Spinal cord (tissue), 9 donors: ENCODE measurements at regions not wholly inside any gene's neighbourhood (a gene's known extent, or its start where the extent isn't known, plus 50 kb on each side); places are given as distances from the start of the nearest gene placed in this dataset.
"Not testable (repeated sequence)": the region's sequence is repeated elsewhere in the genome, so short reads cannot be mapped to it uniquely, and the experiment has no call there.

Source experiments
- DNase-seq, 6 donors: peaks; one replicate each; pipeline versions ENCODE4 v3.0.0 to v3.0.0-alpha.2; 2013 to 2015; ENCODE audit warnings: low spot score in 6 of 6, low read depth in 4 of 6
- H3K27ac ChIP-seq: one replicate; pipeline ENCODE4 v1.5.1; 2013; ENCODE audit warnings: low read depth, low read length, control low read depth
- H3K27me3 ChIP-seq: one replicate; pipeline ENCODE4 v1.6.1; 2013; ENCODE audit warnings: low read length; ENCODE audit not compliant: control insufficient read depth, insufficient read depth
- H3K36me3 ChIP-seq: one replicate; pipeline ENCODE4 v1.6.1; 2013; ENCODE audit warnings: low read length; ENCODE audit not compliant: control insufficient read depth, insufficient read depth
- H3K4me1 ChIP-seq: one replicate; pipeline ENCODE4 v1.6.1; 2013; ENCODE audit warnings: low read length; ENCODE audit not compliant: control insufficient read depth, insufficient read depth
- H3K4me3 ChIP-seq: one replicate; pipeline ENCODE4 v1.5.1; 2013; ENCODE audit warnings: low read depth, low read length, control low read depth
- H3K9me3 ChIP-seq: one replicate; pipeline ENCODE4 v1.6.1; 2013; ENCODE audit warnings: low read length; ENCODE audit not compliant: control insufficient read depth, insufficient read depth
- WGBS: methylation state at CpG from one replicate; pipeline ENCODE4 v1.1.5; 2013; ENCODE audit warnings: missing lambda C conversion rate; ENCODE audit not compliant: insufficient coverage; 5-methylcytosine and 5-hydroxymethylcytosine counted together
- donor health status: healthy.

DNA sequence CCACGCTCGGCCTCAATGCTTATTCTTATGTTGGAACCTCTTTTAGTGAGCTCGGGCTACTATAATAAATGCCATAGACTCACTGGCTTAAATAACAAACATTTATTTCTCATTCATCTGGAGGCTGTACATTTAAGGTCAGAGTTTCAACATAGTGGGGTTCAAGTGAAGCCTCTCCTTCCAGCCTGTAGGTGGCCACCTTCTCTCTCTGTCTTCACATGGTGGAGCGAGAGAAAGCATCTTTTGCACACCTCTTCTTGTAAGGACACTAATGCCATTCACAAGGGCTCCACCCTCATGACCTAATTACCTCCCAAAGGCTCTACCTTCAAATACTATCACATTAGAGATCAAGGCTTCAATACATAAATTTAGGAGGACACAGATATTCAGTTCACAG, 520.3 kb upstream of the EPHA6 start:
- WGBS, result 100% methylated on average over 3 of the region's 4 CpGs
- H3K36me3 ChIP-seq, result no peaks in the 10 kb centered on the region
- no peak overlapping the region for H3K4me3 ChIP-seq
- no peak for DNase-seq
- H3K27ac ChIP-seq, result no peak overlapping the region
- H3K4me1 ChIP-seq, result no peaks in the 10 kb centered on the region
- no peaks in the 10 kb centered on the region for H3K9me3 ChIP-seq
- no peaks in the 10 kb centered on the region for H3K27me3 ChIP-seq

DNA sequence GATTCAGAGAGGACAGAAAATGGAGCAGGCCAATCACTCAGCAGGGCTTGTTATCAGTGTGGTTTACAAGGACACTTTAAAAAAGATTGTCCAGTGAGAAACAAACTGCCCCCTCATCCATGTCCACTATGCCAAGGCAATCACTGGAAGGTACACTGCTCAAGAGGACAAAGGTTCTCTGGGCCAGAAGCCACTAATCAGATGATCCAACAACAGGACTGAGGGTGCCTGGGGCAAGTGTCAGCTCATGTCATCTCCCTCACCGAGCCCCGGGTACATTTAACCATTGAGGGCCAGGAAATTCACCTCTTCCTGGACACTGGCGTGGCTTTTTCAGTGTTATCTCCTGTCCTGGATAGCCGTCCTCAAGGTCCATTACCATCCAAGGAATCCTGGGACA, 513.7 kb upstream of the EPHA6 start:
- no peak for DNase-seq
- H3K4me1 ChIP-seq, result no peaks in the 10 kb centered on the region
- no peaks in the 10 kb centered on the region for H3K27me3 ChIP-seq
- H3K27ac ChIP-seq, result no peak overlapping the region
- H3K36me3 ChIP-seq, result no peaks in the 10 kb centered on the region
- H3K4me3 ChIP-seq, result no peak overlapping the region
- no peaks in the 10 kb centered on the region for H3K9me3 ChIP-seq
- 100% methylated on average over 2 of the region's 4 CpGs for WGBS

DNA sequence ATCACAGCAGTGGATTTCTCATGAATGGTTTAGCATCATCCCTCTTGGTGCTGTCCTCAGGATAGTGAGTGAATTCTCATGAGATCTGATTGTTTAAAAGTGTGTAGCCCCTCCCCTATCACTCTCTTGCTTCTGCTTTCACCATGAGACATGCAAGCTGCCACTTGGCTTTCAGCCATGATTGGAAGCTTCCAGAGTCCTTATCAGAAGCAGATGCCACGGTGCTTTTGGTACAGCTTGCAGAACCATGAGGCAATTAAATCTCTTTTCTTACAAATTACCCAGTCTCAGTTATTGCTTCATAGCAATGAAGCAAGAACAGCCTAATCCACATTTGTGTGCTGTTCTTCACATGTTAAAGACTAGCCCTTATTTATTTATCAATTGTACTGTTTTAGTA, 495.2 kb upstream of the EPHA6 start:
- no peaks in the 10 kb centered on the region for H3K36me3 ChIP-seq
- no peaks in the 10 kb centered on the region for H3K27me3 ChIP-seq
- H3K4me1 ChIP-seq, result no peaks in the 10 kb centered on the region
- peak in 2 of 6 donors; percentile 50 to 84 for DNase-seq
- H3K4me3 ChIP-seq, result no peak overlapping the region
- no peaks in the 10 kb centered on the region for H3K9me3 ChIP-seq
- H3K27ac ChIP-seq, result no peak overlapping the region
- 17% methylated on average over 1 of the region's 1 CpG for WGBS

DNA sequence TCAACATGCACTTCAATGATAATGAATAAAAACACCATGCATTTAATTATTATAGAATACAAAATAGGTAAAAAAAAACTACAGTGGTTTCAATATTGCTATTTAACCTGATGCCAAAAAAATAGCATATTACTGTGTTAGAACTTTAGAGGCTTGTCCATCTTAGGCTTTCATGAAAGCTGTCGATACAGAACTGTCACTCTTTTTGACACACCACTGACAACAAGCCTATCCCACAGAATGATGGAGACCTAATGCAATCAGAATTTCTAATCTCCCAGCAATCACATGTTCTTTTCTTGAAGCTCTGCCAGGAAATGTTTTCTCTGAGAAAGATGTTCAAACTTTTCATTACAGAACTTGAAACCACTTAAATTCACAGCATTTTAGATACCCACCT, 490.3 kb upstream of the EPHA6 start:
- H3K27ac ChIP-seq, result no peak overlapping the region
- WGBS, result no CpG with 5 or more reads among the region's 1 CpG
- no peaks in the 10 kb centered on the region for H3K36me3 ChIP-seq
- H3K27me3 ChIP-seq, result no peaks in the 10 kb centered on the region
- no peak overlapping the region for H3K4me3 ChIP-seq
- no peaks in the 10 kb centered on the region for H3K9me3 ChIP-seq
- no peaks in the 10 kb centered on the region for H3K4me1 ChIP-seq
- DNase-seq, result peak in 1 of 6 donors; percentile 3

DNA sequence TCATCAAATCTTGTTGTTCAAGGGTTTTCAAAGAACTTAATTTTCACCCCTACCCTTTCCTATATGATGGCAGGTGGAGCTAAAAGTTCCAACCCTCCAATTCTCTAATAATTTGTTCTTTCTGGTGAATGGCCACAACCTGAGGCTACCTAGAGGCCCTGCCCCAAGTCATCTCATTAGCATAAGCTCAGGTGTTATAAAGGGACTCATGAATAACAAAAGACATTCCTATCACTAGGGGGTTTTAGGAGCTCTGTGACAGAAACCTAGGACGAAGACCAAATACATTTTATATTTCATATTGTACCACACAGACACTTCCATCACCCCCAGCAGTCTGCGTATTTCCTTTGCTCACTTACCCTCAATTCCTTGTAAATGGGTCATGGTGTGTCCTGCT, 483.6 kb upstream of the EPHA6 start:
- H3K27me3 ChIP-seq, result no peaks in the 10 kb centered on the region
- no peak overlapping the region for H3K4me3 ChIP-seq
- H3K27ac ChIP-seq, result no peak overlapping the region
- WGBS, result no CpG with 5 or more reads among the region's 2 CpGs
- H3K4me1 ChIP-seq, result no peaks in the 10 kb centered on the region
- no peaks in the 10 kb centered on the region for H3K9me3 ChIP-seq
- no peak for DNase-seq
- H3K36me3 ChIP-seq, result no peaks in the 10 kb centered on the region

DNA sequence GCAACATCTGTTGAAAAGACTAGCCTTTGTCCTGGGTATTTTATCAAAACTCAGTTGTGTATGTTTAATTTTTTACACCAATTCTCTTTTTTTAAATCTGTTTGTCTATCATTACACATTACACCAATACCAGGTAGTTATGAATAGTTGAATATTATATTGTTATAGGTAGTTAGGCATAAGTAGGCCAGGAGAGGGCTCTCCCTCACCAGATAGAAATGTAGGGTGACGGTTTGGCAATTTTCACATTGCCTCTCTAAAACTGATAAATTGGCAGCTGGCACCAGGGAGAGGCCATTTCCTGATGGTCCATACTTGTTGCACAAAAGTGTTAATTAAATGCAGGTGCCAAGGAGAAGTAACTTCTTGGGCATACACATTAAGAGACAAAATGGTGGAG, 483.1 kb upstream of the EPHA6 start:
- DNase-seq, result no peak
- no peaks in the 10 kb centered on the region for H3K27me3 ChIP-seq
- no CpG with 5 or more reads among the region's 1 CpG for WGBS
- H3K4me3 ChIP-seq, result no peak overlapping the region
- H3K36me3 ChIP-seq, result no peaks in the 10 kb centered on the region
- no peaks in the 10 kb centered on the region for H3K4me1 ChIP-seq
- H3K9me3 ChIP-seq, result no peaks in the 10 kb centered on the region
- H3K27ac ChIP-seq, result no peak overlapping the region

DNA sequence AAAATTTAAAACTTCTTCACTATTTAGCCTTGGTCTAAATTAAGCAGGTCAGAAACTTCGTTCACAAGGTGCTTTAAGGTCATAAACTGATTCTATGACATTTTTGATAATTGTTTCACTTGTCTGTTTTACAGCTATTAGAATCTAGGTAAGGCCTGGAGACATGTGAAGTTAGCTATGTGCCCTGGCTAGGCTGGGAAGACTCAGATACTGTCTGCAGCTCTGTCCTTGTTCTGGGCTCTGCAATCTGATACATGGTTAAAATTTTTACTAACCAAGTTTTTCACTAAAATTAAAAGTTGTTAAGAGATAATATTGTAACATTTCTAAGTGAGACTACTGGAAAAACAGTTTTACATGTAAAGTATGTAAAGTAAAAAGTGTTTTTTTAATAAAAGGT, 479.6 kb upstream of the EPHA6 start:
- Histone ChIP-seq H3K9me3 (no peaks in the 10 kb centered on the region), H3K4me3 (no peak overlapping the region), H3K27ac (no peak overlapping the region), H3K4me1 (no peaks in the 10 kb centered on the region), H3K27me3 (no peaks in the 10 kb centered on the region), H3K36me3 (no peaks in the 10 kb centered on the region)
- WGBS, result 83% methylated on average over 1 of the region's 1 CpG
- no peak for DNase-seq

DNA sequence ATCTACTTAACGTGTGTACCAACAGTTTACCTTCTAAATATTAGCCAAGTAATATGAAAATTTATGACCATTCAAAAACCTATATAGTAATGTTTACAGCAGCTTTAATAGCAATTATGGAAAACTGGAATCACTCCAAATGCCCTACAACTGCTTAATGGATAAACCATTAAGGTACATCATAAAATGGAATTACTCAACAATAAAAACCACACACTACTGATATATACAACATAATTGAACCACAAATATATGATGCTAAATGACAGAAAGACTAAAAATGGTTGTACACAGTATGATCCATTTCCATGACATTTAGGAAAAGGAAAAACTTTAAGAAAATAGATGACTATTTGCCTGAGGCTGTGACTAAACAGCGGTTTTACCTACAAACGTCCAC, 467.1 kb upstream of the EPHA6 start:
- DNase-seq, result no peak
- no peaks in the 10 kb centered on the region for H3K36me3 ChIP-seq
- WGBS, result no CpG with 5 or more reads among the region's 3 CpGs
- no peaks in the 10 kb centered on the region for H3K4me1 ChIP-seq
- H3K27me3 ChIP-seq, result no peaks in the 10 kb centered on the region
- no peaks in the 10 kb centered on the region for H3K9me3 ChIP-seq
- no peak overlapping the region for H3K4me3 ChIP-seq
- H3K27ac ChIP-seq, result no peak overlapping the region

DNA sequence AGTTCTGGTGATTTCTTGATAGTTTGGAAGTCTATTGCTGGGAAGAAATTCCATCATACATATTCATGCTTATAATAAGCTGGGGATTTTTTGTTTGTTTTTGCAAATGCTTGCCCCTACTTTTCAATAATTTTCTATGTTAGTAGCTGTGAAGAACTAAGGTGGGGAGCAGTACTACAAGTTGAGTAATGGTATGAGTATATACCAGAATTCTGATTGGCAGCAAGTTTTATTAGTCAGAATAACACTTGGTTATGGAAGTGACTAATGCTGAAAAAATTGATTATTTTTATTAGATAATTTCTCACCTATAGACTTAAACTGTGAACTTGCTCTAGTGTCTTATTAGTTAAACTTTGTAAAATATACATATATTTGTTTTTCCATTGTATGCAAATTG, 462.8 kb upstream of the EPHA6 start:
- H3K9me3 ChIP-seq, DNase-seq, H3K36me3 ChIP-seq, H3K4me1 ChIP-seq, H3K27ac ChIP-seq, H3K27me3 ChIP-seq, H3K4me3 ChIP-seq: not testable (repeated sequence)

DNA sequence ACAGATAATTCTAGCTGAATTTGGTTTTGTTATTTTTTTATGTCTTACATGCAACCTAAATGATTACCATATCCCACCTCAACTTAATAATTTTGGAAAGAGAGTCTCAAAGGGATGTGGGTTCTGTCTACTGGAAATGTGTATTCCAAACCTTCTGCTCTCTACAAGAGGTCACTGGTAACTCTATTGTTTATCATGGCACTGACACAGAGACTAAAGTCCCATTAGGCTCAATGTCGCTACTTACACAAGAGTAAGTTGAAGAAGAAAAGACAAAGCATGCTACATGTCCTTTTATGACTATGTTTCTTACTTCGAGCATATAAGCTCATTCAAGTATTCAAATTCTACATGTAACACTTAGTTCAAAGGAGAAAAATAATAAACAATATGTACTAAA, 460.3 kb upstream of the EPHA6 start:
- no peak for DNase-seq
- Histone ChIP-seq H3K4me3 (no peak overlapping the region), H3K9me3 (no peaks in the 10 kb centered on the region), H3K4me1 (no peaks in the 10 kb centered on the region), H3K27ac (no peak overlapping the region), H3K27me3 (no peaks in the 10 kb centered on the region), H3K36me3 (no peaks in the 10 kb centered on the region)
- no CpG with 5 or more reads among the region's 2 CpGs for WGBS

DNA sequence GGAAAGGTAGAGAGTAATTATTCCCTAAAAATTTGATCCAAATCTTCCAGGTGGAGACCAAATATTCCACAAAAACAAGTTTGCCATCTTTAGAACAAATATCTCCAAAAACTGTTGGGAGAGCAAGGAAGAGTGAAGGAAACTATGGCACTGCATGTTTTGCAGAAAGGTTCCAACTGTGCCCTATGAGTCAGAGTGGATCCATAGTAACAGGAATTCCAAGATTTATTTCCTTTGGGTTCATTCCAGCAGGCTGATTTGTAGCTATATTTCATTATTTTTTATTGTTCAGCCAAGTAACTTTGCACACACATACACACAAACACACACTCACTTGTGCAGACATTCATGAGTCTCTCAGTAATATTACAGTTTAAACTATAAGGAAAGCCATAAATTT, 459.7 kb upstream of the EPHA6 start:
- Histone ChIP-seq H3K4me1 (no peaks in the 10 kb centered on the region), H3K27me3 (no peaks in the 10 kb centered on the region), H3K36me3 (no peaks in the 10 kb centered on the region), H3K9me3 (no peaks in the 10 kb centered on the region), H3K4me3 (no peak overlapping the region), H3K27ac (no peak overlapping the region)
- no peak for DNase-seq
